HepG2 (cell line): ENCODE measurements at regions not wholly inside any gene's neighbourhood (a gene's known extent, or its start where the extent isn't known, plus 50 kb on each side); places are given as distances from the start of the nearest gene placed in this dataset.

Experiments used
- AFF4 ChIP-seq: sonication (generic); formaldehyde crosslinking; IDR thresholded peaks from 2 replicates; pipeline ENCODE4 v1.4.0; 2020; ENCODE audit warnings: missing genetic modification reagents
- BHLHE40 ChIP-seq: IDR thresholded peaks from 2 replicates; pipeline ENCODE4 v1.6.1; 2011; ENCODE audit warnings: low read length, improper control_type of control experiment
- GATAD1 ChIP-seq: IDR thresholded peaks from 2 replicates; pipeline ENCODE4 v1.6.1; 2016; ENCODE audit warnings: missing genetic modification reagents, missing compliant biosample characterization
- MNT ChIP-seq: fragments of 450-650 bp; IDR thresholded peaks from 2 replicates; pipeline ENCODE4 v1.6.1; 2016
- MXD1 ChIP-seq: sonication (generic); formaldehyde crosslinking; IDR thresholded peaks from 2 replicates; pipeline ENCODE4 v1.4.0; 2020; ENCODE audit warnings: mild to moderate bottlenecking, missing genetic modification reagents
- SMC3 ChIP-seq: IDR thresholded peaks from 2 replicates; pipeline ENCODE4 v1.6.1; 2011; ENCODE audit warnings: low read length, improper control_type of control experiment
- STAT6 ChIP-seq: sonication (generic); formaldehyde crosslinking; IDR thresholded peaks from 2 replicates; pipeline ENCODE4 v1.4.0; 2020; ENCODE audit warnings: missing genetic modification reagents, mild to moderate bottlenecking, borderline replicate concordance
- YY1 ChIP-seq: IDR thresholded peaks from 2 replicates; pipeline ENCODE4 v1.6.1; 2011; ENCODE audit warnings: low read length, low read depth, moderate library complexity, mild to moderate bottlenecking; ENCODE audit not compliant: insufficient read depth, insufficient replicate concordance
- ZC3H4 ChIP-seq: sonication (generic); formaldehyde crosslinking; IDR thresholded peaks from 2 replicates; pipeline ENCODE4 v1.4.0; 2020; ENCODE audit warnings: missing genetic modification reagents, borderline replicate concordance
- ZHX1 ChIP-seq: sonication (generic); formaldehyde crosslinking; IDR thresholded peaks from 2 replicates; pipeline ENCODE4 v1.8.1; 2022; ENCODE audit warnings: low read depth, mild to moderate bottlenecking, missing genetic modification reagents
- ZNF615 ChIP-seq: sonication (generic); formaldehyde crosslinking; IDR thresholded peaks from 2 replicates; pipeline ENCODE4 v1.5.0; 2020; ENCODE audit warnings: mild to moderate bottlenecking, missing genetic modification reagents, borderline replicate concordance
- ZNF660 ChIP-seq: sonication (generic); formaldehyde crosslinking; IDR thresholded peaks from 2 replicates; pipeline ENCODE4 v1.5.1; 2020; ENCODE audit warnings: mild to moderate bottlenecking, low read depth, missing genetic modification reagents, borderline replicate concordance
- ZNF710 ChIP-seq: sonication (generic); formaldehyde crosslinking; IDR thresholded peaks from 2 replicates; pipeline ENCODE4 v1.5.0; 2020; ENCODE audit warnings: mild to moderate bottlenecking, missing genetic modification reagents, borderline replicate concordance
- ZNF816 ChIP-seq: sonication (generic); formaldehyde crosslinking; IDR thresholded peaks from 2 replicates; pipeline ENCODE4 v1.8.0; 2022; ENCODE audit warnings: missing genetic modification reagents, mild to moderate bottlenecking, borderline replicate concordance
- ZSCAN22 ChIP-seq: sonication (generic); formaldehyde crosslinking; IDR thresholded peaks from 2 replicates; pipeline ENCODE4 v1.4.0; 2020; ENCODE audit warnings: mild to moderate bottlenecking, missing genetic modification reagents

- TF ChIP-seq MNT (no peak), ZSCAN22 (CRISPR knock-in tag) (no peak), ZNF660 (CRISPR knock-in tag) (no peak), ZNF816 (no peak), MXD1 (CRISPR knock-in tag) (no peak), AFF4 (CRISPR knock-in tag) (no peak), ZC3H4 (CRISPR knock-in tag) (no peak), BHLHE40 (no peak), ZNF710 (CRISPR knock-in tag) (no peak), STAT6 (CRISPR knock-in tag) (no peak), SMC3 (peak; percentile 86), GATAD1 (no peak), YY1 (no peak), ZNF615 (CRISPR knock-in tag) (no peak), ZHX1 (CRISPR knock-in tag) (no peak)
Observed at GRCh38 chr6:131519670-131520436, 53.2 kb upstream of the ARG1 start (continued).
